PC-3 (cell line): ENCODE measurements at regions not wholly inside any gene's neighbourhood (a gene's known extent, or its start where the extent isn't known, plus 50 kb on each side); places are given as distances from the start of the nearest gene placed in this dataset.

Experiments
- CTCF ChIP-seq: fragments of 300-600 bp; sonication (generic); conservative IDR thresholded peaks from 2 replicates; pipeline ENCODE4 v1.5.1; 2017; ENCODE audit warnings: antibody characterized with exemption, low read depth, mild to moderate bottlenecking, low read length
- EZH2 ChIP-seq: fragments of 300-600 bp; sonication (generic); IDR thresholded peaks from one replicate; pipeline ENCODE4 v1.6.1; 2017; ENCODE audit warnings: antibody characterized with exemption, mild to moderate bottlenecking, low read length; ENCODE audit not compliant: unreplicated experiment

GRCh38 chr20:55678126-55678525 is 327.2 kb downstream of the CBLN4 start:
- TF ChIP-seq EZH2 (no peak), CTCF (no peak)
